Central memory CD8-positive, alpha-beta T cell (primary cell): ENCODE measurements at regions not wholly inside any gene's neighbourhood (a gene's known extent, or its start where the extent isn't known, plus 50 kb on each side); places are given as distances from the start of the nearest gene placed in this dataset.

ENCODE experiments used
- ATAC-seq: fragments of 150-1000 bp; cut with Tn5 transposase; replicated peaks from 2 replicates; pipeline ENCODE4 v1.10.0; 2022; ENCODE audit warnings: mild to moderate bottlenecking, moderate FRiP score, moderate number of reproducible peaks; ENCODE audit not compliant: poor library complexity, severe bottlenecking; ENCODE audit errors: extremely low read depth
- DNase-seq, 2 donors: peaks; one replicate each; pipeline ENCODE4 v3.0.0; 2021; ENCODE audit warnings: low spot score in 2 of 2
- H3K27ac Mint-ChIP-seq: one replicate; pipeline ENCODE4 v1.8.0; 2022; ENCODE audit warnings: low read depth, mild to moderate bottlenecking, moderate library complexity, mixed read lengths
- H3K27me3 Mint-ChIP-seq: one replicate; pipeline ENCODE4 v1.8.0; 2022; ENCODE audit warnings: mixed read lengths
- H3K36me3 Mint-ChIP-seq: one replicate; pipeline ENCODE4 v1.8.0; 2022; ENCODE audit warnings: mild to moderate bottlenecking, moderate library complexity, mixed read lengths; ENCODE audit not compliant: insufficient read depth
- H3K4me1 Mint-ChIP-seq: one replicate; pipeline ENCODE4 v1.8.0; 2022; ENCODE audit warnings: mixed read lengths
- H3K4me3 Mint-ChIP-seq: one replicate; pipeline ENCODE4 v1.8.0; 2022; ENCODE audit warnings: mild to moderate bottlenecking, moderate library complexity, mixed read lengths
- H3K9me3 Mint-ChIP-seq: one replicate; pipeline ENCODE4 v1.8.0; 2022; ENCODE audit warnings: mixed read lengths

GRCh38 chr6:1111361-1111760 lies 200.5 kb upstream of the FOXQ1 start:
- ATAC-seq = no peak
- Mint-ChIP-seq H3K9me3 (no peaks in the 10 kb centered on the region), H3K27me3 (peaks cover 47% of the 10 kb centered on the region), H3K4me1 (no peaks in the 10 kb centered on the region), H3K4me3 (no peak overlapping the region), H3K36me3 (no peaks in the 10 kb centered on the region), H3K27ac (no peak overlapping the region)
- no peak for DNase-seq

- Mint-ChIP-seq H3K4me3 (no peak overlapping the region), H3K27me3 (peaks cover 42% of the 10 kb centered on the region), H3K36me3 (no peaks in the 10 kb centered on the region), H3K27ac (no peak overlapping the region), H3K9me3 (no peaks in the 10 kb centered on the region), H3K4me1 (no peaks in the 10 kb centered on the region)
- ATAC-seq = no peak
- no peak for DNase-seq
Measured at GRCh38 chr6:1110941-1111349, 201.0 kb upstream of the FOXQ1 start.

GRCh38 chr6:1110164-1110563 lies 201.7 kb upstream of the FOXQ1 start:
- Mint-ChIP-seq H3K4me1 (no peaks in the 10 kb centered on the region), H3K27ac (no peak overlapping the region), H3K36me3 (no peaks in the 10 kb centered on the region), H3K27me3 (peaks cover 35% of the 10 kb centered on the region), H3K4me3 (no peak overlapping the region), H3K9me3 (no peaks in the 10 kb centered on the region)
- DNase-seq (no peak), ATAC-seq (no peak)

DNA sequence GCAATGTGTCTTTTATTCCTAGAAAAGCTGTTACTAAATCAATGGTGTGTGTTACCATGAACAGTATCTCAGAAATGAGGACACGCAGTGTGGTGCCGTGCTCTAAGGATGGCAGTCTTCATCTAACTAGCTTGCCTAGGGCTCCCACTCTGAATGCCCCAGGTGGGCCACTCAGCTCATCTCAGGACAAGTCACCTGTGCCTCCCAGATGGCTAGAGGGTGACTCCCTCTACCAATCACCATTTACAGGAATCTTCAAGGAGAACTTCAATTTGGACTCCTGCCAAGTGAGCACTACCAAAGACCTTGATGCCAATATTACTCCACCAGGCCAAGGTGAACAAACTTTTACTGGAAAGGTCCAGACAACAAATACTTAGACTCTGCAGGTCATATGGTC lies 202.8 kb upstream of the FOXQ1 start:
- H3K27me3 Mint-ChIP-seq = peaks cover 33% of the 10 kb centered on the region
- H3K4me1 Mint-ChIP-seq = no peaks in the 10 kb centered on the region
- ATAC-seq (no peak), DNase-seq (no peak)
- H3K4me3 Mint-ChIP-seq = no peak overlapping the region
- H3K9me3 Mint-ChIP-seq = no peaks in the 10 kb centered on the region
- H3K27ac Mint-ChIP-seq = no peak overlapping the region
- H3K36me3 Mint-ChIP-seq = no peaks in the 10 kb centered on the region

- Mint-ChIP-seq H3K4me1 (no peaks in the 10 kb centered on the region), H3K9me3 (no peaks in the 10 kb centered on the region), H3K36me3 (no peaks in the 10 kb centered on the region), H3K4me3 (no peak overlapping the region), H3K27me3 (peaks cover 39% of the 10 kb centered on the region), H3K27ac (no peak overlapping the region)
- ATAC-seq (no peak), DNase-seq (no peak)
Measured at GRCh38 chr6:1108198-1108597, 203.7 kb upstream of the FOXQ1 start.

- ATAC-seq (no peak), DNase-seq (no peak)
Measured at GRCh38 chr6:1107578-1107977, 204.3 kb upstream of the FOXQ1 start.

DNA sequence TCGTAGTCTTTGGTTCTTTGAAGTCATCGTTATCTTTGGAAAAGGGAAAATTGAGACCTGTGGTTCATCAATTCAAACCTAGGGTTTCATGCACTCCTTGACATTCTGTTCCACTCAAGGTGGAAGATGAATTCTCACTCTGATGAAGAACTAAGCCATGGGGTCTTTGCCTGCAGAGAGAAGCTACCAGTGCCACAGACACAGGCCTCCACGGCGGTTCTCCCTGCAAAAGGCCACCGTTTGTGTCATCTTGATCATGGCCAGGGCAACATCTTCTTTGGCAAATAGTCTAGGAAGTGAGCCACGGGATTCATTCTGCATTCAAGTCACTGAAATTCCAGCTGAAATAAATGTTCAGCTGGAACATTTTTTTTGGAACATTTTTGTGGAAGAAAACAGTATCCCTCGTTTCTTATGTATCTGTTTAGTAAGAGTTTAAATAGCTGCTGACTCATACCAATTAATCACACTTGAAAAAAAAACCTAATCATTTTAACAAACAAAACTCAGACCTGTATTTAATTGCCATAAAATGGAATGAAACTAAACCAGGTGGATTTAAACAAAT lies 206.0 kb upstream of the FOXQ1 start:
- Mint-ChIP-seq H3K9me3 (no peaks in the 10 kb centered on the region), H3K36me3 (no peaks in the 10 kb centered on the region), H3K4me3 (no peak overlapping the region), H3K4me1 (no peaks in the 10 kb centered on the region), H3K27me3 (peaks cover 60% of the 10 kb centered on the region), H3K27ac (no peak overlapping the region)
- DNase-seq = no peak
- ATAC-seq = no peak

More at GRCh38 chr6:1107578-1107977, 204.3 kb upstream of the FOXQ1 start:
- no peaks in the 10 kb centered on the region for H3K9me3 Mint-ChIP-seq
- H3K4me3 Mint-ChIP-seq = no peak overlapping the region
- no peaks in the 10 kb centered on the region for H3K4me1 Mint-ChIP-seq
- no peaks in the 10 kb centered on the region for H3K36me3 Mint-ChIP-seq
- no peak overlapping the region for H3K27ac Mint-ChIP-seq
- peaks cover 44% of the 10 kb centered on the region for H3K27me3 Mint-ChIP-seq

GRCh38 chr6:1104988-1105670 lies 206.8 kb upstream of the FOXQ1 start:
- Mint-ChIP-seq H3K4me3 (no peak overlapping the region), H3K36me3 (no peaks in the 10 kb centered on the region), H3K9me3 (no peaks in the 10 kb centered on the region), H3K27ac (no peak overlapping the region), H3K4me1 (no peaks in the 10 kb centered on the region), H3K27me3 (peaks cover 68% of the 10 kb centered on the region)
- ATAC-seq (no peak), DNase-seq (no peak)

- H3K27ac Mint-ChIP-seq = no peak overlapping the region
- ATAC-seq (no peak), DNase-seq (no peak)
- no peak overlapping the region for H3K4me3 Mint-ChIP-seq
- H3K9me3 Mint-ChIP-seq = no peaks in the 10 kb centered on the region
- H3K27me3 Mint-ChIP-seq = peaks cover 78% of the 10 kb centered on the region
- H3K36me3 Mint-ChIP-seq = no peaks in the 10 kb centered on the region
- no peaks in the 10 kb centered on the region for H3K4me1 Mint-ChIP-seq
Measured at GRCh38 chr6:1103945-1104623, 207.8 kb upstream of the FOXQ1 start.

DNA sequence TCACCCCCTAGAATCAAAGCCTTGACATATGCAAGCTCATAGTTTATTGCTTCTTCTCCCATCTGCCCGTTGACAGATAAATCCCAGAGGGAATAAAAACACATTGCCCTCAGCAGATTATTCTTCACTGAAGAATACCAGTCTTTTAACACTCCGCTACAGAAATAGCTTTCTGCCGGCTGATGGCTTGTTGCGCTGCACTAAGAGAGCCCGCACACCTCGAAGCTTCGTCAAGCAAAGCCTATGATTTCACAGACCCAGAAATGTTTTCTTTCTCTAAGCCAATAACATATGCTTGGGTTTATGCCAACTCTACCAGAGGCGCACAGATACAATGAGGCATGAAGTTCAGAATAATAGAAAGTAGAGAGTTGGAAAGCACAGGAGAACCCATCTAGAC lies 208.9 kb upstream of the FOXQ1 start:
- ATAC-seq = no peak
- H3K36me3 Mint-ChIP-seq = no peaks in the 10 kb centered on the region
- peaks cover 73% of the 10 kb centered on the region for H3K27me3 Mint-ChIP-seq

DNA sequence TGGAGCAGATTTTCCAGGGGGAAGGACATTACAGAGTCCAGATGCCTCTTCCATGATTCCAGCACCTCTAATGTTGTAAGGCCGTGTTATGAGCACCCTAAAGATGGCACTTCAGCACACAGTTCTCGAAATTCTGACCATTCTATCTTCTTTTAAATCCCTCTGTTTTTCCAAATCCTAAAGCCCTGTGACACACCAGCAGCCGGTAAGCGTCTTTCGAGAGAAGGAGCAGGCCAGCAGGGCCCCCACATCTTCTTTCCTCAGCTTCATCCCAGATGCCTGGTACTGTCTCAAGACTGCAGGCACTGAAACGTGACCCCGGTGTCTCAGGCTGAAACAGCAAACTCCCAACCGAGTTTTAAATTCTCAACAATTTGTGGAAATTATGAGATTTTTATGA lies 211.6 kb upstream of the FOXQ1 start:
- Mint-ChIP-seq H3K4me1 (no peaks in the 10 kb centered on the region), H3K27me3 (peaks cover 72% of the 10 kb centered on the region), H3K9me3 (peaks cover 5% of the 10 kb centered on the region), H3K4me3 (no peak overlapping the region), H3K27ac (no peak overlapping the region), H3K36me3 (peaks cover 2% of the 10 kb centered on the region)
- ATAC-seq (no peak), DNase-seq (no peak)

More for the DNA sequence above, 208.9 kb upstream of the FOXQ1 start:
- Mint-ChIP-seq H3K4me3 (no peak overlapping the region), H3K9me3 (no peaks in the 10 kb centered on the region), H3K27ac (no peak overlapping the region), H3K4me1 (no peaks in the 10 kb centered on the region)
- no peak for DNase-seq

- DNase-seq (no peak), ATAC-seq (no peak)
- Mint-ChIP-seq H3K9me3 (peaks cover 5% of the 10 kb centered on the region), H3K27ac (no peak overlapping the region), H3K4me3 (no peak overlapping the region), H3K4me1 (no peaks in the 10 kb centered on the region), H3K36me3 (peaks cover 2% of the 10 kb centered on the region), H3K27me3 (peaks cover 74% of the 10 kb centered on the region)
Measured at GRCh38 chr6:1099264-1099663, 212.6 kb upstream of the FOXQ1 start.
